GM21367 (cell line): ENCODE measurements at regions not wholly inside any gene's neighbourhood (a gene's known extent, or its start where the extent isn't known, plus 50 kb on each side); places are given as distances from the start of the nearest gene placed in this dataset.

ENCODE experiments used
- ATAC-seq: cut with Tn5 transposase; IDR thresholded peaks from one replicate; pipeline ENCODE4 v1.9.1; 2021; ENCODE audit not compliant: unreplicated experiment

GRCh38 chr20:57902473-57902872 lies 192.7 kb upstream of the PMEPA1 start:
- peak; percentile 74 for ATAC-seq

- no peak for ATAC-seq
Measured at GRCh38 chr20:57901526-57901925, 191.7 kb upstream of the PMEPA1 start.

DNA sequence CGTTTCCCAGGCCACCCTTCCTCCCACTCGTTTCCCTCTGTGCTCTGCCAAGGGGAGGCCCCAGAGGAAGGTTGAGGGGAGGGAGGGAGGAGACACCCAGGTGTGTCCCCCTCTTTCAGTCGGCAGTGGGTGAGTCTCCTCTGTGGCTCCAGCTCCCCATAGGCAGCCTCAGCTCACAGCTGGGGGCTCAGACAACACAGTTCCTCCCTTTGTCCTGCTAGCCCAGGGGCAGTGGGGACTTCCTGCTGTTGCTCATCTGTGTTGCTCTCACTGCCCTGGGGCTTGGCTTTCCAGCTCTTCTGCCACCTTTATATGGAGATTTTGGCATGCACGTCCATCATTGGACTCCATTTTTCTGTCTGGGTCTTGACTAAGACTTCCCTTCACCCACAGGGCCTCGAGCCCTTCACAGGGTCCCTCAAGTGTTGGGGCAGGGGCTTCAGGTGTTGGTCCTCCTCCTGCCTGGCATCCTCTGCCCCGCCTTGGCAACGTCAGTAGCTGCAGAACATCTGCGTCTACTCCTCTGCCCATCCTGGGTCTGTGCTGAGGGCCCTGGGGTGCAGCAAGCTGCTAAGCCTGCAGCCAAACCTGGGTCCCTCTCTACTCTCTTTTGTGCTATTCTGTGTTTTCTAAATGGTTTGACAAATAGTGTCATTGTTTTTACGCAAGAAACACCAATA lies 190.6 kb upstream of the PMEPA1 start:
- no peak for ATAC-seq

DNA sequence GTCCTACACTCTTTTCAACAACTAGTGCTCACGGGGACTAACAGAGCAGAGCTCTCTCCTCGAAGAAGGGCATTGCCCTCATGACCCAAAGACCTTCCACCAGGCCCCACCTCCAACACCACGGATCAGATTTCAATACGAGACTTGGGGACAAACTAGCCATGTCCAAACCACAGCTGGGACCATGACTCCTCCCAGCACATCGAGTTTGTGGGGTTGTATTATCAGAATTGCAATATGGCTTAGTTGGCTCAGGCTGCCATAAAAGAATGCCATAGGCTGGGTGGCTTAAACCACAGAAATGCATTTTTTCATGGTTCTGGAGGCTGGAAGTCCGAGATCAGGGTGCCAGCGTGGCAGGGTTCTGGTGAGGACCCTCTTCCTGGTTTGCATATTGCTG lies 189.7 kb upstream of the PMEPA1 start:
- no peak for ATAC-seq

DNA sequence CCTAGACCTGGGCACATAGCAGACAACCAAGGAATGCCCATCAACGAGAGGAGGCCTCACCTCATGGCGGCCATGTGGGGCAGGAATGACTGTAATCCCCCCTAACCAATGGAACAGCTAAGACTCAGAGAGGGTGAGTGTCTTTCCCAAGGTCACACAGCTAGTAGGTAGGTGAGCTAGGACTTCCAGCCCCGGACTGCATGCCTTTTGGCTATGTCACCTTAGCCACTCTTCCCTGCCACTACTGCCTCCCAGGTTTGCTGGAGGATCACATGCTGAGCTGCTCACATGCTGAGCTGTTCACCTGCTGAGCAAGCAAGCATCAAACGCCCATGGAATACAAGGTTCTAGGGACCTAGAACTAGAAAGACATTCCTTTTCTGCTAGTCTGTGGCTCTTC lies 188.5 kb upstream of the PMEPA1 start:
- no peak for ATAC-seq

GRCh38 chr20:57897891-57898290 lies 188.1 kb upstream of the PMEPA1 start:
- no peak for ATAC-seq

DNA sequence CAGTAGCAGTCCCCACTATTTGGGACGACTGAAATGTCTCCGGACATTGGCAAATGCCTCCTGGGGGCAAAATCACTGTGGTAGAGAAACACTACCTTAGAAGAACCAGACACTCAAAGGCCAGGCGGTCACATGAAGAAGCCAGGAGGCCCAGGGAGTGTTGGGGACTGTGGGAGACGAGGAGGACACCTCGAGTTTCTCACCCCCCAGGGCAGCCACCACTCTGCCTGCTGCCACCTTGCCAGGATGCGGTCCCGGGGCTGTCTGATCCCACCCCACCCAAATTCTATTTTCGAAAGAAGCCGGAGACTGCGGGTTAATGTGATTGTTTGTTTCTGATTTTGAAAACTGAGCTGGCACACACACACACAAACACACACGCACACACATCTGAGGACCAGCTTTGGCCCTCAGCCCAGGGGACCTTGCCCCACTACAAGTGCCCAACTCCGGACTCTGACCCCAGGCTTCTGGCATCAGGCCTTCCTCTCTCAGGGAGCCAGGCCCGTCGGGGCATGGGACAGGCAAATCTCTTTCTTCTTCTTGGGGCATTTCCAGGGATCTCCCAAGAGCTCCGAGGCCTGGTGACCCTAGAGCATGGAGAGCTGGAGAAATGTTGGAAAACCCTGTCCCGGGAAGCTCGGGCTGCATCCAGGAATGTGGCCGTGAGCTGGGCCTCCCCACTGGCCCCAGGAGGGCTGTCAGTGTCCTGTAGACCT lies 187.5 kb upstream of the PMEPA1 start:
- ATAC-seq = no peak

DNA sequence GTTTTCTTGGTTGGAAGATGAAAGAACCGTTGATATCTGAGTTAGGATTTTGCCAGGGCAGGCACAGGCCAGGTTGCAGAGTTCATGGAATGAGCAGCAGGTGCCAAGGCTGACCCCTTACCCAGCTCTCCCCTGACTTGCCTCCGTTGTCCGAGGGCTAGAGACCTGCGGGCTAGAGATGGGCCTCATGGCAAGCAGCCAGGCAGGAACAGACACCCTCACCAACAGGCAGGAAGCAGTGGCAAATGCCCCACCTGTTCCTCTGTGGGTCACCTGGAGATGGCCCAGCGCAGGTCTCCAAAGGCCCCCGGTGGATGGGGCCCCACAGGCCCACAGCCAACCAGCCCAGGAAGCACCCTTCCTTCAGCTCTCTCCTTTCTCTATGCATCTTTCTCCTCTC lies 186.7 kb upstream of the PMEPA1 start:
- no peak for ATAC-seq

- no peak for ATAC-seq
Measured at GRCh38 chr20:57896017-57896416, 186.2 kb upstream of the PMEPA1 start.

DNA sequence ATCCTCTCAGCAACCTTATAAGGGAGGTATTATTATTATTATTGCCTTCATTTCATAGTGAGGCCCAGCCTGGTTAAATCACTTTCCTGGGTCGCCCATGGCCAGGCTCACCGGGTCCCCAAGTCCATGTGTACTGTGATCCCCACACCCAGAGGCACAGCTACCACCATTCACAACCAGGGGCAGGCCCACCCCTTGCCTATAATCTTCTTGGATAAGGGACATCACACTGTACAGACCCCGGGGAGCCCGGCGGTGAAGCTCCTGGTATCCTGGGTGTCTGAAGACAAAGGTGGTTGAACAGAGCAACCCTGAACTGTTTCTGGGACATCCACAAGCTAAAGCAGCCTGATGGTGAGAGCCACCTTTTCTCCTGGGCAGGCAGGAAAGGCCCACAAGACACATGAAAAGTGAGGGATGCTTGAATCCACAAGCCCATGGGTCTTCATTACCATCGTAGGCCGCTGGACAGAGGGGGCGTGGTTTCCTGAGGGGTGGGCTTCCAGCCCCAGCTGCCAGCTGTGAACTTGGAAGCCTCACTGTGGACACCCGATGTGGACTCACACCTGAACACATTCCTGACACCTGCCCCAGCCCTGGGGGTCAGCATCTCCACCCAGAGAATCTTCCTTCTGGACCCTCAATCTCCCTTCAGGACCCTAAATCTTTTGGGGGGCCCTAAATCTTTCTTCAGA lies 185.5 kb upstream of the PMEPA1 start:
- no peak for ATAC-seq

GRCh38 chr20:57894522-57894921 lies 184.7 kb upstream of the PMEPA1 start:
- no peak for ATAC-seq

DNA sequence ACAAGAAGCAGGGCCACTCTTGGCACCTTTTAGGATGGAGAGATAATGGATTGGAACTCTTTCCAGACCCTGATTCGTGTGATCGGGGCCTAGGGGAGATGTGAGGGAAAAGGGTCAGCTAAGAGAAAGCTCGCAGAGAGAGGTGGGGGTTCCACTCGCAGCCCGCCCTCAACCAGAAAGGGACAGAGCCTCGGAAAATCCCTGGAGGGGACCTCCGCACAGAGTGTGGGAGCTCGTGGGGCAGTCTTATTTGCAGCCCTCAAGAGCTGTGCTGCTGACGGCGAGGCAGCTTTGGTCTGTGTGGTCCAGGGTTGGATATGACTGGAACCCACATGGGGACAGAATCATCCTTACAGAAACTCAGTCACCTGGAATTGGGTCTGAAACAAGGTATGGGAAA lies 184.3 kb upstream of the PMEPA1 start:
- ATAC-seq = no peak

- no peak for ATAC-seq
Measured at GRCh38 chr20:57893366-57893999, 183.7 kb upstream of the PMEPA1 start.

DNA sequence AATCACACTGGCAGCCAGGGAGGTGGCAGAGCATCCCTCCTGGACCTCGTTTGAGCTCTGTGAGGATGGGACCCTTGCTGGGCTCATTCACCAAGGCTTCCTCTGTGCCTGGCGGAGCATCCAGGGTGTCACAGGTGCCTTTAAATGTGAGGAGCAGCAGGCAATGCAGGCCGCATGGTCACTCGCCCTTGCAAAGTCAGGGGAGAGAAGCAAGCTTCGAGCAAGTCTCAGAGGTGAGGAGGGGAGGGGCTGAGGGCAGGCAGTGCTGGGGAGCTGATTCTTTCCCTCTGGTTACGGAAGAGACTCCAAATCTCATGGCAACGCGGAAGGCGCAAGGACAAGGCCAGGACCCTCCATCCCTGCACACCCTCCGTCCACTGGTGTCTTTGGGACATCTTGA lies 182.7 kb upstream of the PMEPA1 start:
- ATAC-seq = no peak

GRCh38 chr20:57891014-57891413 lies 181.2 kb upstream of the PMEPA1 start:
- no peak for ATAC-seq

GRCh38 chr20:57890202-57890800 lies 180.5 kb upstream of the PMEPA1 start:
- no peak for ATAC-seq

- no peak for ATAC-seq
Measured at GRCh38 chr20:57888591-57888990, 178.8 kb upstream of the PMEPA1 start.

GRCh38 chr20:57884956-57885355 lies 175.1 kb upstream of the PMEPA1 start:
- no peak for ATAC-seq

GRCh38 chr20:57883761-57884160 lies 173.9 kb upstream of the PMEPA1 start:
- no peak for ATAC-seq

DNA sequence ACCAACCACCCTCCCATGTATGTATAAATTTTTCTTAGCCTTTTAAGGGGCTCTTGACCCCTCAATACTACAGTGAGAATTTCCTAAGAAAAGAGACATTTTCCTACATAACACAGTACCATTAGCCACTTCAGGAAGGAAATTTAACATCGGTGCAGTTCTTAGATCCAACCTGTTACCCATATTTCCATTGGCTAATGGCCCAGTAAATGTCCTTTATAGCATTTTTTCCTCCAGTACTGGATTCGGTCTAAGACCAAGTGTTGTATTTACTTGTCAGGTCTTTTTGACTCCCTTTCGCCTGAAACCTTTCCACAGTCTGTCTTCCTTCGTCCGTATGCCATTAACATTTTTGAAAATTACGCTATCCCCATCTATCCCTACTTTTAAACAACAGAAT lies 173.4 kb upstream of the PMEPA1 start:
- ATAC-seq = no peak

GRCh38 chr20:57882451-57883161 lies 172.8 kb upstream of the PMEPA1 start:
- no peak for ATAC-seq
